ENCODE measurements at regions not wholly inside any gene's neighbourhood (a gene's known extent, or its start where the extent isn't known, plus 50 kb on each side); places are given as distances from the start of the nearest gene placed in this dataset.

- no peak for TF ChIP-seq CTCF (IDR thresholded peaks at IDR 0.05)
- no peak for TF ChIP-seq HMGXB4 (CRISPR knock-in tag; IDR thresholded peaks at IDR 0.05; ENCODE audit: borderline replicate concordance)
- TF ChIP-seq EP300 (IDR thresholded peaks at IDR 0.05) = no peak
- no peak for TF ChIP-seq CHD4 (IDR thresholded peaks at IDR 0.05; ENCODE audit: borderline replicate concordance)
- TF ChIP-seq CEBPB (IDR thresholded peaks at IDR 0.05) = no peak
- TF ChIP-seq NR3C1 (IDR thresholded peaks at IDR 0.05) = no peak
- TF ChIP-seq JUNB (IDR thresholded peaks at IDR 0.05) = no peak
- no peak for TF ChIP-seq RFX5 (IDR thresholded peaks at IDR 0.05)
- no peak for TF ChIP-seq POLR2A (IDR thresholded peaks at IDR 0.05; ENCODE audit: low read length)
- TF ChIP-seq MAFK (IDR thresholded peaks at IDR 0.05; ENCODE audit: partially characterized antibody) = no peak
- TF ChIP-seq USF2 (IDR thresholded peaks at IDR 0.05) = no peak
Observed at GRCh38 chr9:118630931-118631595, 738.2 kb downstream of the BRINP1 start.

Data from A549 (cell line).